IMR-90 (cell line): ENCODE measurements at regions not wholly inside any gene's neighbourhood (a gene's known extent, or its start where the extent isn't known, plus 50 kb on each side); places are given as distances from the start of the nearest gene placed in this dataset.
"Not testable (repeated sequence)": the region's sequence is repeated elsewhere in the genome, so short reads cannot be mapped to it uniquely, and the experiment has no call there.

ENCODE experiments used
- ATAC-seq: fragments of 200-7000 bp; cut with Tn5 transposase; 2 replicates; pipeline ENCODE4 v1.9.1; 2020; ENCODE audit warnings: low read depth, mild to moderate bottlenecking, moderate library complexity
- BruUV-seq: library from RNA; stranded (reverse); fragments of 400-500 nt; replicated peaks from 2 replicates; lab custom pipeline; 2021; lab: Mats Ljungman, UMichigan
- CTCF ChIA-PET: fragments of 300-600 bp; formaldehyde crosslinking; extraction: SDS; loops from one replicate; lab custom pipeline; 2021; ENCODE audit warnings: antibody characterized with exemption; lab: Yijun Ruan, JAX
- POLR2A ChIA-PET: fragments of 300-600 bp; sonication (Branson Sonifier 250); formaldehyde crosslinking; loops from one replicate; lab custom pipeline; 2022; ENCODE audit warnings: antibody characterized with exemption; ENCODE audit not compliant: unreplicated experiment; lab: Charles Lee
- DNase-seq: peaks from one replicate; pipeline ENCODE4 v3.0.0; 2013
- H2AFZ ChIP-seq: replicated peaks from 2 replicates; pipeline ENCODE3; 2013; ENCODE audit warnings: low read length, mild to moderate bottlenecking; ENCODE audit not compliant: poor library complexity
- H2AK5ac ChIP-seq: 2 replicates; pipeline ENCODE4 v1.6.1; 2013; ENCODE audit warnings: low read depth, low read length, inconsistent platforms
- H2AK9ac ChIP-seq: replicated peaks from 2 replicates; pipeline ENCODE3; 2013; ENCODE audit warnings: mild to moderate bottlenecking, low read depth, low read length, moderate library complexity; ENCODE audit not compliant: poor library complexity
- H2BK120ac ChIP-seq: 2 replicates; pipeline ENCODE4 v1.6.1; 2013; ENCODE audit warnings: low read depth, low read length, inconsistent platforms
- H2BK15ac ChIP-seq: 3 replicates; pipeline ENCODE4 v1.6.1; 2013; ENCODE audit warnings: low read depth, low read length, inconsistent platforms
- H2BK20ac ChIP-seq: 2 replicates; pipeline ENCODE4 v1.6.1; 2013; ENCODE audit warnings: low read depth, mild to moderate bottlenecking, inconsistent platforms, low read length, moderate library complexity
- H2BK5ac ChIP-seq: 2 replicates; pipeline ENCODE4 v1.6.1; 2013; ENCODE audit warnings: mild to moderate bottlenecking, low read depth, low read length, inconsistent platforms; ENCODE audit not compliant: poor library complexity, severe bottlenecking
- H3K14ac ChIP-seq: replicated peaks from 2 replicates; pipeline ENCODE4 v1.6.1; 2013; ENCODE audit warnings: low read depth, low read length, inconsistent platforms
- H3K18ac ChIP-seq: 2 replicates; pipeline ENCODE4 v1.6.1; 2013; ENCODE audit warnings: low read depth, low read length, control low read depth
- H3K23ac ChIP-seq: 2 replicates; pipeline ENCODE4 v1.6.1; 2013; ENCODE audit warnings: low read depth, low read length, inconsistent platforms
- H3K27ac ChIP-seq: 2 replicates; pipeline ENCODE4 v1.5.1; 2013; ENCODE audit warnings: mild to moderate bottlenecking, control low read depth, low read length; ENCODE audit not compliant: insufficient read depth
- H3K27me3 ChIP-seq: 2 replicates; pipeline ENCODE4 v1.6.1; 2013; ENCODE audit warnings: low read length; ENCODE audit not compliant: control insufficient read depth, insufficient read depth
- H3K36me3 ChIP-seq: 2 replicates; pipeline ENCODE4 v1.6.1; 2013; ENCODE audit warnings: low read length, mixed read lengths; ENCODE audit not compliant: control insufficient read depth, insufficient read depth
- H3K4ac ChIP-seq: 2 replicates; pipeline ENCODE4 v1.6.1; 2013; ENCODE audit warnings: low read depth, low read length, inconsistent platforms
- H3K4me1 ChIP-seq: 2 replicates; pipeline ENCODE4 v1.6.1; 2013; ENCODE audit warnings: low read length, mixed read lengths; ENCODE audit not compliant: control insufficient read depth, insufficient read depth
- H3K4me2 ChIP-seq: 2 replicates; pipeline ENCODE4 v1.6.1; 2013; ENCODE audit warnings: low read depth, mild to moderate bottlenecking, control low read depth, low read length, moderate library complexity
- H3K4me3 ChIP-seq: 2 replicates; pipeline ENCODE4 v1.5.1; 2013; ENCODE audit warnings: low read depth, mild to moderate bottlenecking, control low read depth, low read length, moderate library complexity; ENCODE audit not compliant: insufficient read depth
- H3K56ac ChIP-seq: 2 replicates; pipeline ENCODE4 v1.6.1; 2013; ENCODE audit warnings: low read length, inconsistent platforms; ENCODE audit not compliant: insufficient read depth; ENCODE audit errors: extremely low read depth
- H3K79me1 ChIP-seq, 2 experiments: 2 replicates each; pipeline ENCODE4 v1.6.1; 2013; ENCODE audit warnings: low read length in 2 of 2, inconsistent platforms in 1 of 2, low read depth in 1 of 2
- H3K9ac ChIP-seq: 2 replicates; pipeline ENCODE4 v1.6.1; 2013; ENCODE audit warnings: low read depth, low read length, control low read depth
- H3K9me1 ChIP-seq: 2 replicates; pipeline ENCODE4 v1.6.1; 2013; ENCODE audit warnings: low read length, inconsistent platforms; ENCODE audit not compliant: insufficient read depth
- H3K9me3 ChIP-seq: 2 replicates; pipeline ENCODE4 v1.6.1; 2013; ENCODE audit warnings: low read length; ENCODE audit not compliant: control insufficient read depth, insufficient read depth
- H4K20me1 ChIP-seq: 2 replicates; pipeline ENCODE4 v1.6.1; 2013; ENCODE audit warnings: low read length, inconsistent platforms; ENCODE audit not compliant: insufficient read depth
- H4K5ac ChIP-seq: 2 replicates; pipeline ENCODE4 v1.6.1; 2013; ENCODE audit warnings: mild to moderate bottlenecking, low read depth, low read length, control low read depth
- H4K8ac ChIP-seq, 2 experiments: 2 replicates each; pipeline ENCODE4 v1.6.1; 2013; ENCODE audit warnings: low read depth in 2 of 2, low read length in 2 of 2, control low read depth in 1 of 2, inconsistent platforms in 1 of 2
- H4K91ac ChIP-seq: 2 replicates; pipeline ENCODE4 v1.6.1; 2013; ENCODE audit warnings: low read depth, low read length, inconsistent platforms; ENCODE audit not compliant: insufficient read depth
- WGBS, 2 experiments: methylation state at CpG; one replicate each; pipeline versions ENCODE4 v1.1.5 to v1.1.7; 2013; ENCODE audit warnings: missing lambda C conversion rate in 2 of 2; ENCODE audit not compliant: insufficient read length in 1 of 2; ENCODE audit errors: extremely low coverage in 2 of 2; 5-methylcytosine and 5-hydroxymethylcytosine counted together
- dilution Hi-C: fragments of 300-500 bp; cut with HindIII; formaldehyde crosslinking; loops from one replicate; pipeline ENCODE4 v1.14.3; 2018; ENCODE audit warnings: low sequenced_read_pairs; ENCODE audit not compliant: unreplicated experiment
- in situ Hi-C: fragments of 300-500 bp; cut with MboI; formaldehyde crosslinking; loops from 3 replicates; pipeline ENCODE4 v1.14.3; 2019; ENCODE audit warnings: low sequenced_read_pairs, inconsistent platforms, mixed read lengths
- intact Hi-C: fragments of 100-400 bp; cut with micrococcal nuclease; formaldehyde crosslinking; loops from 2 replicates; pipeline ENCODE4 v1.10.0; 2022

GRCh38 chr12:114521160-114521559, 115.2 kb upstream of the TBX5 start:
- DNase-seq, H4K8ac ChIP-seq, H3K9me3 ChIP-seq, H4K5ac ChIP-seq, H3K18ac ChIP-seq, H4K91ac ChIP-seq, H3K4me2 ChIP-seq, H3K56ac ChIP-seq, H2BK20ac ChIP-seq, H3K9ac ChIP-seq, CTCF ChIA-PET, H3K4me1 ChIP-seq, H2AFZ ChIP-seq, intact Hi-C loops, BruUV-seq, H3K23ac ChIP-seq, dilution Hi-C loops, ATAC-seq, H2BK15ac ChIP-seq, H3K79me1 ChIP-seq, H2BK5ac ChIP-seq, H3K14ac ChIP-seq, H2AK5ac ChIP-seq, POLR2A ChIA-PET, H3K9me1 ChIP-seq, H3K27ac ChIP-seq, H2AK9ac ChIP-seq, H3K36me3 ChIP-seq, H2BK120ac ChIP-seq, H3K4me3 ChIP-seq, H4K20me1 ChIP-seq, H3K4ac ChIP-seq, H3K27me3 ChIP-seq: not testable (repeated sequence)
- in situ Hi-C loops: loop anchor here (25.0 kb wide), 1 partner anchor 359 kb away; no protein-coding TSS in a partner anchor
- no CpG with 5 or more reads among the region's 2 CpGs for WGBS, 2 experiments
